ENCODE measurements at regions not wholly inside any gene's neighbourhood (a gene's known extent, or its start where the extent isn't known, plus 50 kb on each side); places are given as distances from the start of the nearest gene placed in this dataset.

GRCh38 chr12:4108803-4109345 is 164.7 kb upstream of the CCND2 start:
- Mint-ChIP-seq H3K9me3 (no peaks in the 10 kb centered on the region), H3K36me3 (ENCODE audit: low read depth) (no peaks in the 10 kb centered on the region), H3K4me3 (no peak overlapping the region), H3K27ac (no peak overlapping the region), H3K27me3 (ENCODE audit: insufficient read depth, low read depth, poor library complexity) (peaks cover 4% of the 10 kb centered on the region), H3K4me1 (peaks cover 9% of the 10 kb centered on the region; the same call in 2 of the 3 replicates)
- Histone ChIP-seq H3K27ac (ENCODE audit: low read depth) (no peak overlapping the region), H3K9me2 (ENCODE audit: insufficient read depth) (no peaks in the 10 kb centered on the region), H3K4me3 (no peak overlapping the region), H3K4me1 (ENCODE audit: insufficient read depth) (no peaks in the 10 kb centered on the region), H3K79me2 (replicated peaks; ENCODE audit: insufficient read depth) (no peaks in the 10 kb centered on the region), H3K4me2 (no peak overlapping the region), H3K27me3 (ENCODE audit: insufficient read depth) (no peaks in the 10 kb centered on the region), H3F3A (replicated peaks; ENCODE audit: low read depth) (no peaks in the 10 kb centered on the region), H2AFZ (no peak overlapping the region), H3K36me3 (ENCODE audit: insufficient read depth) (no peaks in the 10 kb centered on the region), H4K20me1 (replicated peaks; ENCODE audit: insufficient read depth) (no peaks in the 10 kb centered on the region)
- TF ChIP-seq EZH2phosphoT487 (IDR thresholded peaks at IDR 0.05; ENCODE audit: unreplicated experiment) (no peak), JUNB (IDR thresholded peaks at IDR 0.05; ENCODE audit: unreplicated experiment) (no peak), POLR2AphosphoS5 (IDR thresholded peaks at IDR 0.05; ENCODE audit: low read depth) (no peak), STAT1 (IDR thresholded peaks at IDR 0.05; ENCODE audit: unreplicated experiment) (no peak), ZNF114 (CRISPR knock-in tag; IDR thresholded peaks at IDR 0.05) (no peak), ZNF462 (CRISPR knock-in tag; IDR thresholded peaks at IDR 0.05) (no peak), CTCF (conservative IDR thresholded peaks at IDR 0.05; ENCODE audit: low read depth in 2 of 2) (no peak), CREB1 (CRISPR knock-in tag; IDR thresholded peaks at IDR 0.05; ENCODE audit: low read depth) (no peak), NANOG (IDR thresholded peaks at IDR 0.05; ENCODE audit: borderline replicate concordance) (no peak), REST (IDR thresholded peaks at IDR 0.05; ENCODE audit: unreplicated experiment) (no peak), EZH2 (IDR thresholded peaks at IDR 0.05; ENCODE audit: low read depth, unreplicated experiment) (no peak), ZNF331 (CRISPR knock-in tag; IDR thresholded peaks at IDR 0.05; ENCODE audit: low read depth) (no peak), ETS1 (IDR thresholded peaks at IDR 0.05) (no peak)
- ATAC-seq (no peak), DNase-seq (ENCODE audit: low spot score) (no peak)

Measured in GM23338 (cell line).